ENCODE measurements at regions not wholly inside any gene's neighbourhood (a gene's known extent, or its start where the extent isn't known, plus 50 kb on each side); places are given as distances from the start of the nearest gene placed in this dataset.
"Not testable (repeated sequence)": the region's sequence is repeated elsewhere in the genome, so short reads cannot be mapped to it uniquely, and the experiment has no call there.

DNA sequence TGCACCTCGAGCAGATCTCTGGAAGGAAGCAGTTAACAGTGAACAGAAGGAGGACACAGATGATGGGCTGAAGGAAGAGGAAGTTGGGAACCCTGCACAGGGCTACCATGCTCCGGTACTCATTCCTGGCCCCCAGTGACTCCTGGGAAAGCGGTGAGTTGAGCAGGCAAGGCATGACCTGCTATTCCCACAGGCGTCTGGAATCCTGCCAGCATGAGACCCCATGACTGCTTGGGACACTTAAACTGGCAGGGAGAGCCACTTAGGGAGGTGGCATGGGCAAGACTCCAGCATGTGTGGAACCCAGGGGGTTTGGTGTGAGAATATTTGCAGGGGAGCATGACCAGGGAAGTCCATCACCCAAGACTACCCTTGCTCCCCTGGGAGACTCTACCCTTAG, 1056.4 kb upstream of the POU3F4 start:
- ChIA-PET RAD21 (ENCODE audit: low non-redundant PET in 1 of 2, low total read pairs in 2 of 2, uncharacterized antibody in 2 of 2, unreplicated experiment in 2 of 2) (no interaction called here), POLR2A (no interaction called here), CTCF (no interaction called here)
- H3K9me2 ChIP-seq (ENCODE audit: insufficient read depth) = no peaks in the 10 kb centered on the region
- H3K9ac ChIP-seq (ENCODE audit: low read length) = no peak overlapping the region
- no peak overlapping the region for H3K4me3 ChIP-seq (replicated peaks in 1 of 2; ENCODE audit: low read depth in 1 of 2, low read length in 2 of 2)
- H3K36me3 ChIP-seq (ENCODE audit: control insufficient read depth in 1 of 2, insufficient read depth in 2 of 2, low read length in 2 of 2) = no peaks in the 10 kb centered on the region
- no peak overlapping the region for H3K4me2 ChIP-seq (ENCODE audit: low read length)
- no peak for ATAC-seq
- BruUV-seq (replicated peaks) = no TSS peak
- intact Hi-C loops (cut with micrococcal nuclease) = no loop called here
- no peaks in the 10 kb centered on the region for H4K20me1 ChIP-seq (ENCODE audit: insufficient read depth)
- no peaks in the 10 kb centered on the region for H3K4me1 ChIP-seq (ENCODE audit: control insufficient read depth in 1 of 2, insufficient read depth in 2 of 2, low read length in 2 of 2)
- no peak overlapping the region for H3K27ac ChIP-seq (ENCODE audit: low read depth, low read length)
- DNase-seq (ENCODE audit: low read depth, low spot score) = no peak
- no peaks in the 10 kb centered on the region for H3K79me2 ChIP-seq (ENCODE audit: insufficient read depth, low read length)
- TF ChIP-seq ZBTB33 (IDR thresholded peaks at IDR 0.05; ENCODE audit: extremely low read depth, insufficient replicate concordance, low read length) = no peak
- no peak for TF ChIP-seq CBX3 (IDR thresholded peaks at IDR 0.05; ENCODE audit: low read depth)
- no peak for TF ChIP-seq CEBPB (IDR thresholded peaks at IDR 0.05; ENCODE audit: low read depth)
- TF ChIP-seq, protein P1, sequence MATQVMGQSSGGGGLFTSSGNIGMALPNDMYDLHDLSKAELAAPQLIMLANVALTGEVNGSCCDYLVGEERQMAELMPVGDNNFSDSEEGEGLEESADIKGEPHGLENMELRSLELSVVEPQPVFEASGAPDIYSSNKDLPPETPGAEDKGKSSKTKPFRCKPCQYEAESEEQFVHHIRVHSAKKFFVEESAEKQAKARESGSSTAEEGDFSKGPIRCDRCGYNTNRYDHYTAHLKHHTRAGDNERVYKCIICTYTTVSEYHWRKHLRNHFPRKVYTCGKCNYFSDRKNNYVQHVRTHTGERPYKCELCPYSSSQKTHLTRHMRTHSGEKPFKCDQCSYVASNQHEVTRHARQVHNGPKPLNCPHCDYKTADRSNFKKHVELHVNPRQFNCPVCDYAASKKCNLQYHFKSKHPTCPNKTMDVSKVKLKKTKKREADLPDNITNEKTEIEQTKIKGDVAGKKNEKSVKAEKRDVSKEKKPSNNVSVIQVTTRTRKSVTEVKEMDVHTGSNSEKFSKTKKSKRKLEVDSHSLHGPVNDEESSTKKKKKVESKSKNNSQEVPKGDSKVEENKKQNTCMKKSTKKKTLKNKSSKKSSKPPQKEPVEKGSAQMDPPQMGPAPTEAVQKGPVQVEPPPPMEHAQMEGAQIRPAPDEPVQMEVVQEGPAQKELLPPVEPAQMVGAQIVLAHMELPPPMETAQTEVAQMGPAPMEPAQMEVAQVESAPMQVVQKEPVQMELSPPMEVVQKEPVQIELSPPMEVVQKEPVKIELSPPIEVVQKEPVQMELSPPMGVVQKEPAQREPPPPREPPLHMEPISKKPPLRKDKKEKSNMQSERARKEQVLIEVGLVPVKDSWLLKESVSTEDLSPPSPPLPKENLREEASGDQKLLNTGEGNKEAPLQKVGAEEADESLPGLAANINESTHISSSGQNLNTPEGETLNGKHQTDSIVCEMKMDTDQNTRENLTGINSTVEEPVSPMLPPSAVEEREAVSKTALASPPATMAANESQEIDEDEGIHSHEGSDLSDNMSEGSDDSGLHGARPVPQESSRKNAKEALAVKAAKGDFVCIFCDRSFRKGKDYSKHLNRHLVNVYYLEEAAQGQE (IDR thresholded peaks at IDR 0.05; ENCODE audit: low read depth) = no peak
- TF ChIP-seq POLR2A (IDR thresholded peaks at IDR 0.05; ENCODE audit: borderline replicate concordance, extremely low read depth, insufficient read depth, insufficient read length) = no peak
- TF ChIP-seq POLR2AphosphoS5 (IDR thresholded peaks at IDR 0.05; ENCODE audit: low read depth, low read length) = no peak
- no peak for TF ChIP-seq EZH2 (IDR thresholded peaks at IDR 0.05)
- no peak for TF ChIP-seq YY1 (IDR thresholded peaks at IDR 0.05; ENCODE audit: extremely low read depth, insufficient replicate concordance, low read depth, low read length)
- no peak for TF ChIP-seq SP1 (IDR thresholded peaks at IDR 0.05; ENCODE audit: low read depth)
- TF ChIP-seq JUND (IDR thresholded peaks at IDR 0.05) = no peak
- TF ChIP-seq, protein P2, sequence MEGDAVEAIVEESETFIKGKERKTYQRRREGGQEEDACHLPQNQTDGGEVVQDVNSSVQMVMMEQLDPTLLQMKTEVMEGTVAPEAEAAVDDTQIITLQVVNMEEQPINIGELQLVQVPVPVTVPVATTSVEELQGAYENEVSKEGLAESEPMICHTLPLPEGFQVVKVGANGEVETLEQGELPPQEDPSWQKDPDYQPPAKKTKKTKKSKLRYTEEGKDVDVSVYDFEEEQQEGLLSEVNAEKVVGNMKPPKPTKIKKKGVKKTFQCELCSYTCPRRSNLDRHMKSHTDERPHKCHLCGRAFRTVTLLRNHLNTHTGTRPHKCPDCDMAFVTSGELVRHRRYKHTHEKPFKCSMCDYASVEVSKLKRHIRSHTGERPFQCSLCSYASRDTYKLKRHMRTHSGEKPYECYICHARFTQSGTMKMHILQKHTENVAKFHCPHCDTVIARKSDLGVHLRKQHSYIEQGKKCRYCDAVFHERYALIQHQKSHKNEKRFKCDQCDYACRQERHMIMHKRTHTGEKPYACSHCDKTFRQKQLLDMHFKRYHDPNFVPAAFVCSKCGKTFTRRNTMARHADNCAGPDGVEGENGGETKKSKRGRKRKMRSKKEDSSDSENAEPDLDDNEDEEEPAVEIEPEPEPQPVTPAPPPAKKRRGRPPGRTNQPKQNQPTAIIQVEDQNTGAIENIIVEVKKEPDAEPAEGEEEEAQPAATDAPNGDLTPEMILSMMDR (IDR thresholded peaks at IDR 0.05 in 2 of 3, conservative IDR thresholded peaks at IDR 0.05 in 1 of 3; ENCODE audit: borderline replicate concordance in 1 of 3, insufficient read depth in 1 of 3, low read depth in 2 of 3, low read length in 2 of 3) = no peak
- no peak for TF ChIP-seq EZH2phosphoT487 (IDR thresholded peaks at IDR 0.05; ENCODE audit: borderline replicate concordance)
- no peak for TF ChIP-seq SIN3A (IDR thresholded peaks at IDR 0.05; ENCODE audit: low read depth)
- H3K27me3 ChIP-seq (ENCODE audit: insufficient read depth, low read length) = no peaks in the 10 kb centered on the region
- H2AFZ ChIP-seq (ENCODE audit: low read depth, low read length, poor library complexity, severe bottlenecking) = no peak overlapping the region
- H3K9me3 ChIP-seq (ENCODE audit: control insufficient read depth in 1 of 2, insufficient read depth in 1 of 2, low read depth in 1 of 2, low read length in 2 of 2) = no peaks in the 10 kb centered on the region

DNA sequence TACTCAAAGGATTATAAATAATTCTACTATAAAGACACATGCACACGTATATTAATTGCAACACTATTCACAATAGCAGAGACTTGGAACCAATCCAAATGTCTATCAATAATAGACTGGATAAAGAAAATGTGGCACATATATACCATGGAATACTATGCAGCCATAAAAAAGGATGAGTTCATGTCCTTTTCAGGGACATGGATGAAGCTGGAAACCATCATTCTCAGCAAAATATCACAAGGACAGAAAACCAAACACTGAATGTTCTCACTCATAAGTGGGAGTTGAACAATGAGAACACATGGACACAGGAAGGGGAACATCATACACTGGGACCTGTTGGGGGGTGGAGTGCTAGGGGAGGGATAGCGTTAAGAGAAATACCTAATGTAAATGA, 1052.2 kb upstream of the POU3F4 start:
- H3K27ac ChIP-seq (ENCODE audit: low read depth, low read length); H3K4me3 ChIP-seq (replicated peaks in 1 of 2; ENCODE audit: low read depth in 1 of 2, low read length in 2 of 2); H3K4me2 ChIP-seq (ENCODE audit: low read length); H3K9me2 ChIP-seq (ENCODE audit: insufficient read depth); H4K20me1 ChIP-seq (ENCODE audit: insufficient read depth); CTCF ChIA-PET; BruUV-seq (replicated peaks); H3K36me3 ChIP-seq (ENCODE audit: control insufficient read depth in 1 of 2, insufficient read depth in 2 of 2, low read length in 2 of 2); RAD21 ChIA-PET (ENCODE audit: low non-redundant PET in 1 of 2, low total read pairs in 2 of 2, uncharacterized antibody in 2 of 2, unreplicated experiment in 2 of 2); H3K79me2 ChIP-seq (ENCODE audit: insufficient read depth, low read length); POLR2A ChIA-PET; DNase-seq (ENCODE audit: low read depth, low spot score); ATAC-seq; H2AFZ ChIP-seq (ENCODE audit: low read depth, low read length, poor library complexity, severe bottlenecking); H3K9me3 ChIP-seq (ENCODE audit: control insufficient read depth in 1 of 2, insufficient read depth in 1 of 2, low read depth in 1 of 2, low read length in 2 of 2); H3K9ac ChIP-seq (ENCODE audit: low read length); H3K27me3 ChIP-seq (ENCODE audit: insufficient read depth, low read length); intact Hi-C loops (cut with micrococcal nuclease); H3K4me1 ChIP-seq (ENCODE audit: control insufficient read depth in 1 of 2, insufficient read depth in 2 of 2, low read length in 2 of 2): not testable (repeated sequence)
